ENCODE measurements at regions not wholly inside any gene's neighbourhood (a gene's known extent, or its start where the extent isn't known, plus 50 kb on each side); places are given as distances from the start of the nearest gene placed in this dataset.

- DNase-seq (ENCODE audit: low spot score in 2 of 2) = no peak
- Mint-ChIP-seq H3K36me3 (no peaks in the 10 kb centered on the region), H3K4me3 (peak overlapping the region; percentile 64), H3K9me3 (no peaks in the 10 kb centered on the region), H3K4me1 (no peaks in the 10 kb centered on the region), H3K27ac (no peak overlapping the region)
- no peak for ATAC-seq
These were observed 156.4 kb upstream of the IRX4 start for GRCh38 chr5:2039180-2039531.

GRCh38 chr5:2038321-2039179 is 155.8 kb upstream of the IRX4 start:
- ATAC-seq (peak; percentile 89), DNase-seq (ENCODE audit: low spot score in 2 of 2) (peak; percentile 68 to 82)
- Mint-ChIP-seq H3K4me3 (peak overlapping the region; percentile 64), H3K27ac (no peak overlapping the region), H3K9me3 (no peaks in the 10 kb centered on the region), H3K36me3 (no peaks in the 10 kb centered on the region), H3K4me1 (no peaks in the 10 kb centered on the region)

- Mint-ChIP-seq H3K4me3 (no peak overlapping the region), H3K27ac (no peak overlapping the region), H3K4me1 (no peaks in the 10 kb centered on the region), H3K36me3 (no peaks in the 10 kb centered on the region), H3K9me3 (peaks cover 2% of the 10 kb centered on the region)
- ATAC-seq (no peak), DNase-seq (ENCODE audit: low spot score in 2 of 2) (no peak)
These were observed 154.2 kb upstream of the IRX4 start for GRCh38 chr5:2036885-2037284.

- H3K4me3 Mint-ChIP-seq = no peak overlapping the region
These were observed 149.7 kb upstream of the IRX4 start for GRCh38 chr5:2032432-2032831.

GRCh38 chr5:2031581-2031980 is 148.9 kb upstream of the IRX4 start:
- no peaks in the 10 kb centered on the region for H3K4me1 Mint-ChIP-seq
- DNase-seq (ENCODE audit: low spot score in 2 of 2) (no peak), ATAC-seq (no peak)
- no peak overlapping the region for H3K4me3 Mint-ChIP-seq
- peaks cover 2% of the 10 kb centered on the region for H3K9me3 Mint-ChIP-seq
- no peak overlapping the region for H3K27ac Mint-ChIP-seq
- no peaks in the 10 kb centered on the region for H3K36me3 Mint-ChIP-seq

More at GRCh38 chr5:2032432-2032831, 149.7 kb upstream of the IRX4 start:
- Mint-ChIP-seq H3K27ac (no peak overlapping the region), H3K9me3 (peaks cover 2% of the 10 kb centered on the region), H3K4me1 (no peaks in the 10 kb centered on the region), H3K36me3 (no peaks in the 10 kb centered on the region)
- ATAC-seq = no peak
- peak in 1 of 2 donors; percentile 12 for DNase-seq (ENCODE audit: low spot score in 2 of 2)

- ATAC-seq (no peak), DNase-seq (ENCODE audit: low spot score in 2 of 2) (no peak)
- Mint-ChIP-seq H3K36me3 (no peaks in the 10 kb centered on the region), H3K27ac (no peak overlapping the region), H3K4me3 (no peak overlapping the region), H3K9me3 (peaks cover 2% of the 10 kb centered on the region), H3K4me1 (no peaks in the 10 kb centered on the region)
These were observed 147.4 kb upstream of the IRX4 start for GRCh38 chr5:2030131-2030530.

GRCh38 chr5:2029206-2029605 is 146.5 kb upstream of the IRX4 start:
- Mint-ChIP-seq H3K4me3 (no peak overlapping the region), H3K36me3 (no peaks in the 10 kb centered on the region), H3K27ac (no peak overlapping the region), H3K9me3 (peaks cover 2% of the 10 kb centered on the region), H3K4me1 (no peaks in the 10 kb centered on the region)
- no peak for DNase-seq (ENCODE audit: low spot score in 2 of 2)
- no peak for ATAC-seq

GRCh38 chr5:2027790-2028189 is 145.1 kb upstream of the IRX4 start:
- no peak overlapping the region for H3K27ac Mint-ChIP-seq
- no peaks in the 10 kb centered on the region for H3K36me3 Mint-ChIP-seq
- DNase-seq (ENCODE audit: low spot score in 2 of 2) (no peak), ATAC-seq (no peak)
- H3K4me3 Mint-ChIP-seq = no peak overlapping the region
- no peaks in the 10 kb centered on the region for H3K9me3 Mint-ChIP-seq
- no peaks in the 10 kb centered on the region for H3K4me1 Mint-ChIP-seq

- H3K9me3 Mint-ChIP-seq = no peaks in the 10 kb centered on the region
- no peaks in the 10 kb centered on the region for H3K36me3 Mint-ChIP-seq
- no peak overlapping the region for H3K27ac Mint-ChIP-seq
- no peaks in the 10 kb centered on the region for H3K4me1 Mint-ChIP-seq
- no peak overlapping the region for H3K4me3 Mint-ChIP-seq
- no peak for ATAC-seq
- no peak for DNase-seq (ENCODE audit: low spot score in 2 of 2)
These were observed 142.4 kb upstream of the IRX4 start for GRCh38 chr5:2024986-2025721.

- Mint-ChIP-seq H3K27ac (no peak overlapping the region), H3K4me1 (no peaks in the 10 kb centered on the region), H3K36me3 (no peaks in the 10 kb centered on the region), H3K9me3 (no peaks in the 10 kb centered on the region), H3K4me3 (no peak overlapping the region)
- DNase-seq (ENCODE audit: low spot score in 2 of 2) = no peak
- no peak for ATAC-seq
These were observed 140.5 kb upstream of the IRX4 start for GRCh38 chr5:2023196-2023595.

GRCh38 chr5:2022436-2022835 is 139.7 kb upstream of the IRX4 start:
- Mint-ChIP-seq H3K36me3 (no peaks in the 10 kb centered on the region), H3K27ac (no peak overlapping the region), H3K4me3 (no peak overlapping the region), H3K4me1 (no peaks in the 10 kb centered on the region), H3K9me3 (no peaks in the 10 kb centered on the region)
- DNase-seq (ENCODE audit: low spot score in 2 of 2) (no peak), ATAC-seq (no peak)

- H3K27ac Mint-ChIP-seq = no peak overlapping the region
- H3K9me3 Mint-ChIP-seq = no peaks in the 10 kb centered on the region
- H3K4me3 Mint-ChIP-seq = no peak overlapping the region
- peak; percentile 39 for ATAC-seq
- no peaks in the 10 kb centered on the region for H3K4me1 Mint-ChIP-seq
- no peak for DNase-seq (ENCODE audit: low spot score in 2 of 2)
- no peaks in the 10 kb centered on the region for H3K36me3 Mint-ChIP-seq
These were observed 138.9 kb upstream of the IRX4 start for GRCh38 chr5:2021484-2022176.

- Mint-ChIP-seq H3K4me3 (no peak overlapping the region), H3K36me3 (no peaks in the 10 kb centered on the region), H3K27ac (no peak overlapping the region), H3K4me1 (no peaks in the 10 kb centered on the region), H3K9me3 (no peaks in the 10 kb centered on the region)
- no peak for DNase-seq (ENCODE audit: low spot score in 2 of 2)
- ATAC-seq = no peak
These were observed 138.0 kb upstream of the IRX4 start for GRCh38 chr5:2020730-2021129.

GRCh38 chr5:2019716-2020115 is 137.0 kb upstream of the IRX4 start:
- Mint-ChIP-seq H3K4me3 (no peak overlapping the region), H3K36me3 (no peaks in the 10 kb centered on the region), H3K4me1 (no peaks in the 10 kb centered on the region), H3K27ac (no peak overlapping the region), H3K9me3 (no peaks in the 10 kb centered on the region)
- no peak for DNase-seq (ENCODE audit: low spot score in 2 of 2)
- peak; percentile 22 for ATAC-seq

- Mint-ChIP-seq H3K4me1 (no peaks in the 10 kb centered on the region), H3K27ac (no peak overlapping the region), H3K9me3 (no peaks in the 10 kb centered on the region), H3K4me3 (no peak overlapping the region), H3K36me3 (no peaks in the 10 kb centered on the region)
- DNase-seq (ENCODE audit: low spot score in 2 of 2) (no peak), ATAC-seq (no peak)
These were observed 135.6 kb upstream of the IRX4 start for GRCh38 chr5:2018390-2018724.
